ENCODE measurements at regions not wholly inside any gene's neighbourhood (a gene's known extent, or its start where the extent isn't known, plus 50 kb on each side); places are given as distances from the start of the nearest gene placed in this dataset.

GRCh38 chrY:17044723-17045122, 835.3 kb downstream of the CDY2B start:
- ChIA-PET CTCF (no interaction called here), POLR2A (no interaction called here)
- no peaks in the 10 kb centered on the region for H3K9me1 ChIP-seq (replicated peaks; ENCODE audit: control insufficient read depth, extremely low read depth, insufficient read depth, low read length)
- no peaks in the 10 kb centered on the region for H3K27me3 ChIP-seq (ENCODE audit: control insufficient read depth in 2 of 2, insufficient read depth in 2 of 2, low read length in 2 of 2)
- H2AFZ ChIP-seq (ENCODE audit: low read depth, low read length): no peak overlapping the region
- no peaks in the 10 kb centered on the region for H4K20me1 ChIP-seq (replicated peaks; ENCODE audit: control insufficient read depth, extremely low read depth, insufficient read depth, low read length)
- H3K4me1 ChIP-seq (ENCODE audit: control insufficient read depth, extremely low read depth, insufficient read depth, low read length): peaks cover 19% of the 10 kb centered on the region
- no peaks in the 10 kb centered on the region for H3K79me2 ChIP-seq (ENCODE audit: control insufficient read depth, insufficient read depth, low read length)
- no peak for DNase-seq (ENCODE audit: low read depth, low spot score)
- H3K36me3 ChIP-seq (ENCODE audit: control insufficient read depth in 2 of 2, extremely low read depth in 1 of 2, insufficient read depth in 2 of 2, low read length in 2 of 2): no peaks in the 10 kb centered on the region
- intact Hi-C loops (cut with micrococcal nuclease): loop anchor here (2.0 to 10.0 kb wide), 2 partner anchors 122 to 260 kb away; no protein-coding TSS in a partner anchor
- dilution Hi-C loops (cut with MboI; ENCODE audit: extremely low pct_ligation_motif_present, low sequenced_read_pairs): no loop called here
- peak overlapping the region; percentile 41 for H3K27ac ChIP-seq (ENCODE audit: insufficient read depth, low read depth, low read length)
- TF ChIP-seq EZH2 (IDR thresholded peaks at IDR 0.05; ENCODE audit: borderline replicate concordance, low read depth, low read length, severe bottlenecking) (no peak), POLR2AphosphoS5 (IDR thresholded peaks at IDR 0.05; ENCODE audit: insufficient read depth, low read depth, low read length) (no peak), FOS (IDR thresholded peaks at IDR 0.05; ENCODE audit: borderline replicate concordance, insufficient read depth, low read length) (no peak), POLR2A (IDR thresholded peaks at IDR 0.05; ENCODE audit: low read depth, low read length) (no peak), JUN (IDR thresholded peaks at IDR 0.05; ENCODE audit: borderline replicate concordance, insufficient read depth, insufficient read length, low read depth) (no peak), CTCF (IDR thresholded peaks at IDR 0.05; ENCODE audit: extremely low read depth in 1 of 2, insufficient read depth in 1 of 2, low read depth in 1 of 2, low read length in 2 of 2) (no peak), MYC (IDR thresholded peaks at IDR 0.05; ENCODE audit: low read depth, low read length) (no peak), MAX (IDR thresholded peaks at IDR 0.05; ENCODE audit: insufficient read depth, insufficient read length) (no peak)
- H3K9ac ChIP-seq (replicated peaks; ENCODE audit: extremely low read depth, insufficient read depth, low read length): no peak overlapping the region
- BruUV-seq (replicated peaks): no TSS peak
- H3K4me3 ChIP-seq (replicated peaks in 1 of 3; ENCODE audit: insufficient read depth in 1 of 3, low read depth in 1 of 3, low read length in 3 of 3): no peak overlapping the region
- H3K4me2 ChIP-seq (ENCODE audit: insufficient read depth, low read length): peak overlapping the region; percentile 11
- no peaks in the 10 kb centered on the region for H3K9me3 ChIP-seq (replicated peaks; ENCODE audit: control insufficient read depth, insufficient read depth, low read length)
- no peak for FAIRE-seq
